T-helper 2 cell treated with Interferon-gamma antibody and Interleukin-4, amounts not matched to agents 5 μg/mL and 100 μg/mL, for 36 hours (primary cell): ENCODE measurements at regions not wholly inside any gene's neighbourhood (a gene's known extent, or its start where the extent isn't known, plus 50 kb on each side); places are given as distances from the start of the nearest gene placed in this dataset.

ENCODE experiments used
- DNase-seq: peaks from one replicate; pipeline ENCODE4 v3.0.0; 2021; ENCODE audit warnings: low spot score
- H3K27ac Mint-ChIP-seq: one replicate; pipeline ENCODE4 v1.8.0; 2021; ENCODE audit warnings: mild to moderate bottlenecking, mixed read lengths
- H3K27me3 Mint-ChIP-seq: one replicate; pipeline ENCODE4 v1.8.0; 2021; ENCODE audit warnings: low read depth, mixed read lengths
- H3K36me3 Mint-ChIP-seq: one replicate; pipeline ENCODE4 v1.8.0; 2021; ENCODE audit warnings: low read depth, mixed read lengths
- H3K4me1 Mint-ChIP-seq: one replicate; pipeline ENCODE4 v1.8.0; 2021; ENCODE audit warnings: low read depth, mixed read lengths
- H3K4me3 Mint-ChIP-seq: one replicate; pipeline ENCODE4 v1.8.0; 2022; ENCODE audit warnings: mild to moderate bottlenecking, moderate library complexity, mixed read lengths
- H3K9me3 Mint-ChIP-seq: one replicate; pipeline ENCODE4 v1.8.0; 2021; ENCODE audit warnings: mixed read lengths

DNA sequence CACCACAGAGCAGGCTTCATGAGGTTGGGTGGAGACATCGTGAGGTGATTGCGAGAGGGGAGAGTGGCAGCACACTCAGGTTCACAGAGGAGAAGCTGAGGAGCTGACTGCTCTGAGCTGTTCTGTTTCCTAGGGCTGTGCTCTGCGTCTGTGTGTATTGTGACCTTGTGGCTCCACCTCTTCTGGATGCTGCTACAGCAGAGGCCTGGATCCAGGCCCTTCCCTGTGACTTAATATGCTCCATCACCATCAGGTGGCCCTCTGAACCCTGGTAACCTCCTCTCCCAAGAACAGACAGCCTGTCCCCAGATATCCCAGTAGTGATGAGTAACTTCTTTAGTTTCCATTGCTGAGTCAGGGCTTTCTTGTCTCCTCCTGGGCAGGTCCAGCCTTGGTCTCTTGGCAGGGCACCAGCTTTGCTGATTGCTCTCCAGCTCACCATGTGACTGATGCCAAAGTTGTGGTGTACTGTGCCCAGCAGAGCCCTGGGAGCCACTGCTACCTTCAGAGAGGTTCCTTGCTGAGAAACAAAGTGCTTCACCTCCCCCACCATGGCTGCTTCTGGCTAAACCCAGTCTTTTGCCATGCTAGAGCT lies 212.8 kb upstream of the CHD1 start:
- Mint-ChIP-seq H3K4me3 (no peak overlapping the region), H3K27ac (no peak overlapping the region), H3K4me1 (no peaks in the 10 kb centered on the region), H3K27me3 (no peaks in the 10 kb centered on the region), H3K9me3 (no peaks in the 10 kb centered on the region), H3K36me3 (no peaks in the 10 kb centered on the region)
- no peak for DNase-seq

DNA sequence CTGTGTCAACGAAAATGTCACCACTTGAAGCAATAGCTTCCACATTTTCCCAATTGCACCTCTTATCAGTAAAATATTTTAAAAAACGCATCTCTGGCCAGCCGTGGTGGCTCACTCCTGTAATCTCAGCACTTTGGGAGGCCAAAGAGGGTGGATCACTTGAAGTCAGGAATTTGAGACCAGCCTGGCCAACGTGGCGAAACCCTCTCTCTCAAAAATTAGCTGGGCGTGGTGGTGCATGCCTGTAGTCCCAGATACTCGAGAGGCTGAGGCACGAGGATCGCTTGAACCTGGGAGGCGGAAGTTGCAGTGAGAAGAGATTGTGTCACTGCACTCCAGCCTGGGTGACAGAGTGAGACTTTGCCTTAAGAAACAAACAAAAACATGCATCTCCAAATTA lies 210.1 kb upstream of the CHD1 start:
- H3K4me3 Mint-ChIP-seq: no peak overlapping the region
- no peaks in the 10 kb centered on the region for H3K9me3 Mint-ChIP-seq
- no peak overlapping the region for H3K27ac Mint-ChIP-seq
- H3K36me3 Mint-ChIP-seq: no peaks in the 10 kb centered on the region
- DNase-seq: no peak
- no peaks in the 10 kb centered on the region for H3K4me1 Mint-ChIP-seq
- H3K27me3 Mint-ChIP-seq: no peaks in the 10 kb centered on the region

- no peaks in the 10 kb centered on the region for H3K36me3 Mint-ChIP-seq
- H3K4me3 Mint-ChIP-seq: no peak overlapping the region
- H3K9me3 Mint-ChIP-seq: no peaks in the 10 kb centered on the region
- no peaks in the 10 kb centered on the region for H3K4me1 Mint-ChIP-seq
- no peaks in the 10 kb centered on the region for H3K27me3 Mint-ChIP-seq
- DNase-seq: no peak
- no peak overlapping the region for H3K27ac Mint-ChIP-seq
Measured at GRCh38 chr5:99133921-99134320, 205.1 kb upstream of the CHD1 start.

DNA sequence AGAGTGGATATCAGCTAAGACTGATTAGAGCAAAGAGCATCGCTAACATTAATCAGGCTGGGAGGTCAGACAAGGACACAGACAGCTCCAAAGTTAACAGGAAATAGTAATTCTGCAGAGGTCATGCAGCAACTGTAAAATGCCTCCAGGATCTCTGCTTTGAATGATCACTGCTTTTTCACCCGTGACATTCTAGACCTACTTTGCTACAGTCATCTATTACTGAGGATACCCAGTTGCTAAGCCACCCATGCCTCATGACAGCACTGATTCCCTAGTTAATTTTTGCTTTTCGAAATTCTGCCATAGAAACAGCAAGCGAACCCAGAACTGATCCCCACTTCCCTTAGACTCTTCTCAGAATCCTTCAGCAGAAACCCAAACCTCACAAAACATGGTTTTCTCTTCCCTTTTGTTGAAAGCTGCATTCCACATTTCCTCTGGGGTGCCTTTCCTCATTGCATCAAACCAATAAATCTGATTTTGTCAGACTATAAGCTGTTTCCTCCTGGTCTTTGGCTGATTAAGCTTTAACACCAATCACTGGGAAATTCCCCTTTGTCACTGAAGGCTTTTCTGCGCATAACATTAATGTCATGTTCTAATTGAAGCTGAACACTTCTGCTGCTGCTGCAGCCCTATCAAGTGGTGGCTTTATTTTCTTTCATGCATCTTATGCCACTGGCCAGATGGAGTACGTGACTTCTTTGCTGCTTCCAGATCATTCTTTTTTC lies 201.1 kb upstream of the CHD1 start:
- Mint-ChIP-seq H3K27me3 (no peaks in the 10 kb centered on the region), H3K27ac (no peak overlapping the region), H3K9me3 (no peaks in the 10 kb centered on the region), H3K4me3 (no peak overlapping the region), H3K4me1 (no peaks in the 10 kb centered on the region), H3K36me3 (no peaks in the 10 kb centered on the region)
- no peak for DNase-seq

DNA sequence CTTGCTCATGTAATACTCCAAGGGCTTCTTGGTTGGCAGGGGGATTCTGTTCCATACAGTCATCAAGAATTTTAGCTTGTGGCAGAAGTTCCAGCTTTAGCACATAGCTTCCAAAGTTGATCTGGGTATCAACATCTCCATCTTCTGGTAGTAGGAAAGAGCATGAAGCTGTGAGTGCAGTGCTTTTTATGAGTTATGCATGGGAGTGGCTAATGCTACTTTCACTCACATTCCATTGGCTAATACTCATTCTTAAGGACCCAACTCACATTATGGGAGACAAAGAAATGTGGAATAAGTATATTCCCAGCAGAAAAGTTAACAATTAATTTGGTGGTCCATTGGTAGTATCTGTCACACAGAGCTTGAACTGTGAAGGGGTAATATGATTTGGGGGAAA lies 194.2 kb upstream of the CHD1 start:
- no peaks in the 10 kb centered on the region for H3K4me1 Mint-ChIP-seq
- H3K27me3 Mint-ChIP-seq: peaks cover 3% of the 10 kb centered on the region
- H3K4me3 Mint-ChIP-seq: no peak overlapping the region
- H3K36me3 Mint-ChIP-seq: no peaks in the 10 kb centered on the region
- H3K27ac Mint-ChIP-seq: no peak overlapping the region
- no peaks in the 10 kb centered on the region for H3K9me3 Mint-ChIP-seq
- no peak for DNase-seq

DNA sequence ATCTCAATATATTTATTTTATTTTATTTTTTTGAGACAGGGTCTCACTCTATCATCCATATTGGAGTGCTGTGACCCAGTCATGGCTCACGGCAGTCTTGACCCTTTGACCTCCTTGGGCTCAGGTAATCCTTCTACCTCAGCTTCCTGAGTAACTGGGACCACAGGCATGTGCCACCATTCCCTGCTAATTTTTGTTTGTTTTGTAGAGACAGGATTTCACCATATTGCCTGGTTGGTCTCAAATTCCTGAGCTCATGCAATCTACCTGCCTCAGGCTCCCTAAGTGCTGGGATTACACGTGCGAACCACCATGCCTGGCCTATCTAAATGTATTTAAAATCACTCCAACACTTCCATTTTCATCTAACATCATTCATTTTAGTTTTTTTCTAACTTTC lies 190.5 kb upstream of the CHD1 start:
- Mint-ChIP-seq H3K4me3 (no peak overlapping the region), H3K9me3 (no peaks in the 10 kb centered on the region), H3K36me3 (no peaks in the 10 kb centered on the region), H3K4me1 (no peaks in the 10 kb centered on the region), H3K27me3 (peaks cover 5% of the 10 kb centered on the region), H3K27ac (no peak overlapping the region)
- no peak for DNase-seq

DNA sequence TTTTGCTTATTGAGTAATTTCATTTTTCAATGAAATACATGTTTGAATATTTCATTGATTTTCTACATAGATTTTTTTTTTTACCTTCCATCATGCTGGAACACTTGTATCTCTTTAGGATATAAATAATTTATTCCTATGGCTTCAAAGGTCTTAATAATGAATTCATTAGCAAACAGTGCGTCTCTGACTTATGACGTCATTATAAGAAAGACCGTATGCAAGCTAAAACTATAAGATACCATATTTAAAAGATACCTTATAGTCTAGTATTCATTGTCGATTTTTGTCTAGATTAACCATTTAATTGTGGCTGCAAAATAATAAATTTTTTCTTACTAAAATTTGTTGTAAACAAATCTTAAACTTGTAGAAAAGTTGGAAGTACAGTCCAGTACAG lies 187.7 kb upstream of the CHD1 start:
- Mint-ChIP-seq H3K27me3 (peaks cover 5% of the 10 kb centered on the region), H3K9me3 (no peaks in the 10 kb centered on the region), H3K4me1 (no peaks in the 10 kb centered on the region), H3K4me3 (no peak overlapping the region), H3K36me3 (no peaks in the 10 kb centered on the region), H3K27ac (no peak overlapping the region)
- no peak for DNase-seq

DNA sequence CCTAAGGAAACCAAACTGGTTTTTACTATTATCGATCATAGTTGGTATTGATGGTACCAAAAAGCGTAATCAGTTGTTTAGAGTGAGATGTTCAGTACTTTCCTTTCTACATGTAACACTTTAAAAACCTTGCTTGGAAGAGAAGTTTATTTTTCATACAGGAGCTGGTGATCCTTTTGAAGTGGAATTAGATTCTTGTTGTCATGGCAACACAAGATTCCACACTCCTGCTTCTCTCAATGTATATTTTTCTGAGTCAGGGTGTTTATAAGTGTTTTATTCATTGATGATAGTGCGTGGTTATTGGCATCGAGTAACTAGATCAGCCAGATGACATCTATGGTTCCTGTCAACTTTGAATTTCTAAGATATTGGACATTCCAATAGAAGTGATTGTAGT lies 181.1 kb upstream of the CHD1 start:
- H3K4me3 Mint-ChIP-seq: no peak overlapping the region
- DNase-seq: no peak
- H3K27ac Mint-ChIP-seq: no peak overlapping the region
- H3K9me3 Mint-ChIP-seq: no peaks in the 10 kb centered on the region
- no peaks in the 10 kb centered on the region for H3K36me3 Mint-ChIP-seq
- peaks cover 5% of the 10 kb centered on the region for H3K27me3 Mint-ChIP-seq
- no peaks in the 10 kb centered on the region for H3K4me1 Mint-ChIP-seq

DNA sequence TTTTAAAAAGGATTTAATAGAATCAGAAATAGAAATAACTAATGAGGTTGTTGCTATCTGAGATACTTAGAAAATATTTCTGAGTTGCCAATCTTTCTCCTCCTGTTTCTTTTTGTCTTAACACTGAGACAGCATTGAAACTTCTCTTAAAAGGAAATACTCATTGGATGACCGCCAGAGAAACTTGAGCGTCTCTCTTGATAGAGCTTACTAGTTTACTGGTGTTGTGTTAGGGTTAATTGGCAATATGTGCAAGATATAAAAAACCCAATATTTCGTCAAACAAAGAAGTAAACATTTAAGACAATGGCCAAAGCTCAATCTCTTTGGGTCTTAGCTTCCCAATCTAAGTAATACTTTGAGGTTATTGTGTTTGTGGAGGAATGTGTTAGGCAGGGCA lies 176.4 kb upstream of the CHD1 start:
- peaks cover 5% of the 10 kb centered on the region for H3K27me3 Mint-ChIP-seq
- no peaks in the 10 kb centered on the region for H3K9me3 Mint-ChIP-seq
- H3K4me3 Mint-ChIP-seq: no peak overlapping the region
- DNase-seq: no peak
- H3K4me1 Mint-ChIP-seq: no peaks in the 10 kb centered on the region
- no peaks in the 10 kb centered on the region for H3K36me3 Mint-ChIP-seq
- no peak overlapping the region for H3K27ac Mint-ChIP-seq

DNA sequence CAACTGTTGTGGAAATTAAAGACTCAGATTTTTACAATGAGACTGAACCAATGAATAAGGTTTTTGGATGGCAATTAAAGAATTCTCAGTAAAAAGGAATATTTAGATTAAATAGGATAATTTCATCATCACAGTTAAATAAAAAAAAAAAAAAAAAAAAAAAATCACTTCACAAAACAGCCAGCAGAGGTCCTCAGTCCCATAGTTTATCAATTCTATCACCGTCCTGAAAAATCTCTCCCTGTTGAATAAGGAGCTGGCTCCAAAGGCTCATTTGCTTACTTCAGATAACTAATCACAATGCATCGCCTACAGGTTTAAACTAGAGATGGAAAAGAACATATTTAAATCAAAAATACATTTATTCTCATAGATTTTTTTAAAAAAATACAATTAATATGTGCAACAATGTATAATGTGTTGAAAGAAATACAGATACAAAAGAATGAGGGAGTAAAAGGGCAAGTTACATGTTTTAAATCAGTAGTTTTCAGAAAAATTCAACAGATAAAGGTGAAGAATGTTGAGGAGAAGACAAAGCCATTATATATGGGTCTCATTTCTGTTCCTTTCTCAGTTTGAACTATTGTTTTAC lies 175.8 kb upstream of the CHD1 start:
- DNase-seq: no peak
- no peaks in the 10 kb centered on the region for H3K36me3 Mint-ChIP-seq

GRCh38 chr5:99102073-99102697 lies 173.4 kb upstream of the CHD1 start:
- DNase-seq: no peak
- Mint-ChIP-seq H3K36me3 (no peaks in the 10 kb centered on the region), H3K4me3 (no peak overlapping the region), H3K27ac (no peak overlapping the region), H3K27me3 (peaks cover 2% of the 10 kb centered on the region), H3K4me1 (no peaks in the 10 kb centered on the region), H3K9me3 (no peaks in the 10 kb centered on the region)

More for the DNA sequence above, 175.8 kb upstream of the CHD1 start:
- no peak overlapping the region for H3K27ac Mint-ChIP-seq
- peaks cover 5% of the 10 kb centered on the region for H3K27me3 Mint-ChIP-seq
- H3K4me1 Mint-ChIP-seq: no peaks in the 10 kb centered on the region
- H3K4me3 Mint-ChIP-seq: no peak overlapping the region
- H3K9me3 Mint-ChIP-seq: no peaks in the 10 kb centered on the region

DNA sequence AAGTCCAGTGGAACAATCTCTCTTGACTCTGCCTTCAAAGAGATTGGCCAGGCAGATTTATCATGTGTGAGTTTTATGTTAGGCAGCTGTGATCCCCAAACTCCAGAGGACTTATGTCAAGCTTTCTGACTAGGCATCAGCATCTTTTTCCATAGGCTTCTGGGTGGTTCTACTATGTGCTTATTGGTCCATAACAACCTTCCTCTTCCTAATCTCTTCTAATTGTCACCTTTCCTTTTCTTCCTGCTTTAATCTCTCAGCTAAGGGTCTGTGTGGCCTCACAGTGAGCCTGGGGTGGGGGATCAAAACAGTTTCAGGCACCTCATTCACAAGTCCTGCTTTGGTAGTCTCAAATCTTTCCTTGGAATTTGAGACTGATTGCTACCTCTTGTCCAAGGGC lies 170.9 kb upstream of the CHD1 start:
- no peaks in the 10 kb centered on the region for H3K27me3 Mint-ChIP-seq

DNA sequence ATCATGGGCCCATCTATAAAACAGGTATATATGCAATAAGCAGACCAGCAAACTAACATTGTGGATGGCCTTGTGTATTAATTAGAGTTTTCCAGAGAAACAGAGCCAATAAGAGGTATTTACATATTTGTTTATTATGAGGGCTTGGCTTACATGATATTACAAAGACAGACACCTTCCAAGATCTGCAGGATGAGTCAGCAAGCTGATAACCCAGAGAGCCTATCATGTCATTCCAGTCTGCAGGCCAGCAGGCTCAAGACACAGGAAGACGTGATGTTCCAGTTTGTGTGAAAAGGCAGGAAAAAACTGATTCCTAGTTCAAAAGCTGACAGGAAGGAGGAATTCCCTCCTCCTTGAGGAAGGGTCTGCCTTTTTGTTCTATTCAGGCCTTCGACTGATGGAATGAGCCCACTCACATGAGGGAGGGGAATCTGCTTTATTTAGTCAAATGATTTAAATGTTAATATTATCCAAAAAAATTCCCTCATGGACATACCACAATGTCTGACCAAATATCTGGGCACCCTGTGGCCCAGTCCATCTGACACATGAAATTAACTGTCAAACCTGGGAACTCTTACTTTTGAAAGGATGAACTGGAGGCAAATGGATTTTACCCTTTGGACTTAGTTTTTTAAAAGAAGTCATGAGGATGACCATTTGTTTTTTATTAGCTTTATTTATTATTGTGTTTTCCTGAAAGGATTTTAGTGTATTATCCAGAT lies 161.2 kb upstream of the CHD1 start:
- H3K4me1 Mint-ChIP-seq: no peaks in the 10 kb centered on the region
- peaks cover 3% of the 10 kb centered on the region for H3K27me3 Mint-ChIP-seq
- H3K36me3 Mint-ChIP-seq: no peaks in the 10 kb centered on the region
- H3K4me3 Mint-ChIP-seq: no peak overlapping the region
- no peak for DNase-seq
- H3K27ac Mint-ChIP-seq: no peak overlapping the region
- no peaks in the 10 kb centered on the region for H3K9me3 Mint-ChIP-seq

More for the DNA sequence above, 170.9 kb upstream of the CHD1 start:
- Mint-ChIP-seq H3K4me3 (no peak overlapping the region), H3K27ac (no peak overlapping the region), H3K9me3 (no peaks in the 10 kb centered on the region), H3K4me1 (no peaks in the 10 kb centered on the region), H3K36me3 (no peaks in the 10 kb centered on the region)
- DNase-seq: no peak

DNA sequence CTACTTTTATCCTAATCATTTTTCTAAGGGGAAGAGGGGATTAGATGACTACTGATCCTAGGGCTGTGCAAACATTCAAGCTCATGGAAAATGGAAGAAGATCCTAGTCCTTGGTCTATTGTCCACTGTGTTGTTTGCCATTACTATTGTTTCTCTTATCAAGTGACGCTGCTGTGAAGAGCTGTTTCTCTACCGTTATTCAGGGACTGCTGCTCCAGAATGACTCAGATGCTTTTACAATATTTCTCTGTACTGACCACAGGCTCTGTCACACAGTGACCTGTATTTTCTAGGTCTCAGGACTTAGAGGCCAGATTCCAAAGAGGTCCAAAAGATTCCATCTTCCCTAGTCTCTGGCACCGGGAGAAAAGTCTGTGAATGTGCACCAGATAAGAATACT lies 159.5 kb upstream of the CHD1 start:
- no peak overlapping the region for H3K27ac Mint-ChIP-seq
- no peak overlapping the region for H3K4me3 Mint-ChIP-seq
- no peak for DNase-seq
- no peaks in the 10 kb centered on the region for H3K4me1 Mint-ChIP-seq
- H3K27me3 Mint-ChIP-seq: no peaks in the 10 kb centered on the region
- H3K9me3 Mint-ChIP-seq: no peaks in the 10 kb centered on the region
- H3K36me3 Mint-ChIP-seq: no peaks in the 10 kb centered on the region
